Loucy (cell line): ENCODE measurements at regions not wholly inside any gene's neighbourhood (a gene's known extent, or its start where the extent isn't known, plus 50 kb on each side); places are given as distances from the start of the nearest gene placed in this dataset.

Source experiments
- H2AFZ ChIP-seq: fragments of 200-600 bp; sonication (generic); 2 replicates; pipeline ENCODE4 v1.6.0; 2016; ENCODE audit warnings: antibody characterized with exemption, mild to moderate bottlenecking, low read length, moderate library complexity
- H3F3A ChIP-seq: fragments of 200-600 bp; 2 replicates; pipeline ENCODE4 v1.6.0; 2016; ENCODE audit warnings: antibody characterized with exemption, low read depth, mild to moderate bottlenecking
- H3K27me3 ChIP-seq: fragments of 200-600 bp; sonication (generic); 2 replicates; pipeline ENCODE4 v1.6.1; 2014; ENCODE audit warnings: low read length, mild to moderate bottlenecking; ENCODE audit not compliant: insufficient read depth, poor library complexity, severe bottlenecking
- H3K36me3 ChIP-seq: fragments of 200-600 bp; sonication (generic); 2 replicates; pipeline ENCODE4 v1.6.1; 2016; ENCODE audit warnings: low read length; ENCODE audit not compliant: insufficient read depth
- H3K4me1 ChIP-seq: fragments of 200-600 bp; sonication (generic); 2 replicates; pipeline ENCODE4 v1.5.1; 2014; ENCODE audit warnings: low read length, mild to moderate bottlenecking; ENCODE audit not compliant: insufficient read depth, poor library complexity, severe bottlenecking
- H3K4me2 ChIP-seq: fragments of 200-600 bp; sonication (generic); 2 replicates; pipeline ENCODE4 v1.6.0; 2014; ENCODE audit warnings: antibody characterized with exemption, low read length, low read depth, mild to moderate bottlenecking; ENCODE audit not compliant: poor library complexity, severe bottlenecking
- H3K4me3 ChIP-seq: fragments of 200-600 bp; sonication (generic); 2 replicates; pipeline ENCODE4 v1.5.1; 2014; ENCODE audit warnings: low read length, mild to moderate bottlenecking, mixed read lengths; ENCODE audit not compliant: poor library complexity, severe bottlenecking
- H3K79me2 ChIP-seq: fragments of 200-600 bp; sonication (generic); 2 replicates; pipeline ENCODE4 v1.6.1; 2014; ENCODE audit warnings: low read length; ENCODE audit not compliant: insufficient read depth
- H3K9ac ChIP-seq: fragments of 200-600 bp; sonication (generic); 2 replicates; pipeline ENCODE4 v1.6.0; 2014; ENCODE audit warnings: mild to moderate bottlenecking, low read depth, low read length, moderate library complexity; ENCODE audit not compliant: poor library complexity, severe bottlenecking
- H3K9me2 ChIP-seq: fragments of 200-600 bp; sonication (generic); replicated peaks from 2 replicates; pipeline ENCODE4 v1.6.1; 2016; ENCODE audit warnings: low read depth, low read length, mixed read lengths
- H3K9me3 ChIP-seq: fragments of 200-600 bp; sonication (generic); 2 replicates; pipeline ENCODE4 v1.6.1; 2014; ENCODE audit warnings: mild to moderate bottlenecking, antibody characterized with exemption, low read length, low read depth; ENCODE audit not compliant: insufficient read depth
- H4K20me1 ChIP-seq: fragments of 200-600 bp; sonication (generic); 2 replicates; pipeline ENCODE4 v1.6.0; 2014; ENCODE audit warnings: antibody characterized with exemption, low read length, mild to moderate bottlenecking; ENCODE audit not compliant: insufficient read depth, poor library complexity, severe bottlenecking
- CTCF ChIP-seq: fragments of 200-600 bp; sonication (generic); conservative IDR thresholded peaks from 2 replicates; pipeline ENCODE4 v1.5.1; 2014; ENCODE audit warnings: mild to moderate bottlenecking, antibody characterized with exemption, low read length
- EZH2phosphoT487 ChIP-seq: fragments of 200-600 bp; IDR thresholded peaks from 2 replicates; pipeline ENCODE4 v1.6.1; 2018; ENCODE audit warnings: antibody characterized with exemption, mild to moderate bottlenecking, moderate library complexity, borderline replicate concordance

DNA sequence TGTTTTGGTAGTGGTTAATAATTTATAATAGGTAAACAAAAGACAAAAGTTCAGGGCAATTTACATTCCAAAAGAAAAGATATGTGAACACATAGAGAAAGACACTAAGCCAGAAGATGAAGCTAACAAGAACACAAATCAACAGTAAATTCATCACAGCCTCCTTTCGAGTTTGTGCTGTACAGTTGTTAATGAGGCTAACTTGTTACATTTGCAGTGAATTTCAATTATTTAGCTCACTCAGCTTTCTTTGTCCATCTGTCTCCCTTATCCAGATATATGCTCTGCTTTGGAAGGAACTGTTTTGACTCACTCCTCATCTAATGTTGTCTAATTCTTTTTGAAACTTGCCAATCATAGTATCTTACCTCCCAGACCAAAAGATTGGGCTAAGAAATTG is 423.3 kb upstream of the OLFM3 start:
- H3K36me3 ChIP-seq: no peaks in the 10 kb centered on the region
- no peak overlapping the region for H3K4me2 ChIP-seq
- H3K9me3 ChIP-seq: no peaks in the 10 kb centered on the region
- H3K4me3 ChIP-seq: no peak overlapping the region
- H2AFZ ChIP-seq: no peak overlapping the region
- H3F3A ChIP-seq: no peaks in the 10 kb centered on the region
- H3K9ac ChIP-seq: no peak overlapping the region
- no peaks in the 10 kb centered on the region for H3K4me1 ChIP-seq
- no peaks in the 10 kb centered on the region for H3K27me3 ChIP-seq
- H4K20me1 ChIP-seq: no peaks in the 10 kb centered on the region
- no peaks in the 10 kb centered on the region for H3K9me2 ChIP-seq
- H3K79me2 ChIP-seq: no peaks in the 10 kb centered on the region
- TF ChIP-seq CTCF (no peak), EZH2phosphoT487 (no peak)
